CD4-positive, alpha-beta T cell treated with Interleukin-15 for 4 hours (primary cell): ENCODE measurements at regions not wholly inside any gene's neighbourhood (a gene's known extent, or its start where the extent isn't known, plus 50 kb on each side); places are given as distances from the start of the nearest gene placed in this dataset.

Experiments
- DNase-seq: peaks from one replicate; pipeline ENCODE4 v3.0.0-alpha.2; 2020; ENCODE audit warnings: low spot score

DNA sequence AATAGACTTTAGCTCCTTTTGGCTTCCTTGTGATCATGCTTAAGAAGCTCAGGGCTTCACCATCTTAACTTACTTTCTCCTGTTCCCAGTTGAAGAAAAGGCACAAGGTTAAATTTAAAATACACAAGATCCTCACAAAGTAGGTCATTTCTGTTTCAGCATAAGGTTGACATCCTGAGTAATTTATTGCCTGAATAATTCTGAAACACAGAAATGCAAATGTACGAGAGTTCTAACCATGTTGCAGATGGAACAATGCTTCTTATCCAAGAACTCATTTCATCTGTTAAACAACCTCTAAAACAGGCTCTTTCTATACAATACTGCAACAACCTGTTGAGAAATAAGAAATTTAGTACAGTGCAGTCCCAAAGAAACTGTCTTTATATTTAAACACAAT lies 395.2 kb downstream of the BCL11A start:
- no peak for DNase-seq

DNA sequence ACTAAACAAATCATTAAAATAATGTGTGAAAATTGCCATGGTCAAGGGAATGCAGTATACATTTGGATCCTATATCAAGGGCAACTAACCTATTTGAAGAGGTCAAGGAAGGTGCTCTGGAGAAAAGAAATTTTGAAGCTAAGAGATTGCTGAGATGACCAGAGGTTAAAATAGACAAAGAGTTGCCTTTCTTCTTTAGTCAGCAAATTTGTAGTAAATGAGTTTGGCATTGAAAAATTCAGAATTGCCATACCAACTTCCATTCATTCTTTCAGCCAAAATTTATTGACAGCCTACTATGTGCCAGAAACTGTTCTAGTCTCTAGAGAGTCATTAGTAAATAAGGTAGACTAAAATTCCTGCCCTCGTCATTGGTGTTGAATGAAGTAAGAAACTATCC lies 396.2 kb downstream of the BCL11A start:
- DNase-seq = no peak

- no peak for DNase-seq
Measured at GRCh38 chr2:60154142-60154541, 399.3 kb downstream of the BCL11A start.

GRCh38 chr2:60152226-60152833 lies 401.1 kb downstream of the BCL11A start:
- peak; percentile 4 for DNase-seq

DNA sequence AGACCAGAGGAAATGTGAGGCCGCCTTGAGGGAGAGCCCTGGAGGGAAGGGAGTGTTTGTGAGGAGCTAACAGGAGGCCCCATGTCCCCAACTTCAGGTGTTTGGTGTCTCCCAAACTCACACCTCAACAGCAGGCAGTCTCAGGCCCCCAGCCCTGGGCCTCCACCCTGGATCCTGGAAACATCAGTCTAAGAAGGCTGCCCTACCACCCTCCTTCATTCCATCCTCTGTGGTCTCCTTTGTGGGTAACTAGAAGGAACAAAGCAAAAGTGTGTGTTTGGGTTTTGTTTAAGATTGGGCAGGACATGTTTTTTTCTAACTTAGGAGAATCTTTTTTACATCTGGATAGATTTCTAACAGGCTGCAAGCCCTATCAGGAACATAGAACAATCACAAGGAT lies 404.3 kb downstream of the BCL11A start:
- DNase-seq = no peak

- no peak for DNase-seq
Measured at GRCh38 chr2:60148716-60149115, 404.7 kb downstream of the BCL11A start.

DNA sequence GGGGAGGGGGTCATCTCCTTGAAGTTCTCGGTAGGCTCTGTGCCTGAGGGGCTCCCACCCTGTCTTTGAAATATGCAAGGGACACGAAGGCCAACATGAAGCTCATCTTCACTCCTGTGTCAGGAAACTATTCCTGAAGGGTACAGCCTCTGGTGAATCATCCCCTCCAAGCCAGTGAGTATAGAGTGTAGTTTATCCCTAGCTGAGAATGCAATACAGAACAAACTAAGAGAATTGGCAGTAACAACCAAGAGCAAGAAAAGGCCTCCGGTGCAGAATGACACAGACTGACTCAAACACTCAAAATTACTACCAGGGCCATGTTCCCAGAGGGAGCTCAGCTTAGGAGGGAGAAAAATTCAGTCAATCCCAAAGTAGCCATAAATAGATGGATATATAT lies 413.3 kb downstream of the BCL11A start:
- no peak for DNase-seq

DNA sequence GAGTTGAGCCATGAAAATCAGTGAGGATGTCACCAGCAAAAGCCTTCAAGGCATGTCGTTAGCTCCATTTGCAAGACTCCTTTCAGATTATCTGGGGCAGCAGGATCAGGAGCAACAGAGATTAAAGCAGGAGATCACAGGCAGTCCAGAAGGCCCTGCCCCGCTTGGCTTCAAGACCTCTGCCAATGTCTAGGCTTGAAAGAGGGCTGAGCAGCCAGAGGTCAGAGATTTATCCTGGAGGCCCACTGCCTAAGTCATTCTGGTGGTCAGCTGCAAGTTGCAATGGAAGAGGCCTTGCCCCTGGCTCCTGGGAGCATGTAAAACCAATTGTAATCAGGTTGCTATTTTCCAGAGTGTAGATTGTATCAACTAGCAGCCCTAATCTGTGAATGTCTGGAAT lies 416.5 kb downstream of the BCL11A start:
- DNase-seq = no peak

- no peak for DNase-seq
Measured at GRCh38 chr2:60127191-60127590, 426.3 kb downstream of the BCL11A start.

- DNase-seq = no peak
Measured at GRCh38 chr2:60125611-60126426, 427.6 kb downstream of the BCL11A start.

- DNase-seq = no peak
Measured at GRCh38 chr2:60119778-60120177, 433.7 kb downstream of the BCL11A start.

GRCh38 chr2:60118917-60119316 lies 434.5 kb downstream of the BCL11A start:
- DNase-seq = no peak

GRCh38 chr2:60118061-60118460 lies 435.4 kb downstream of the BCL11A start:
- no peak for DNase-seq

DNA sequence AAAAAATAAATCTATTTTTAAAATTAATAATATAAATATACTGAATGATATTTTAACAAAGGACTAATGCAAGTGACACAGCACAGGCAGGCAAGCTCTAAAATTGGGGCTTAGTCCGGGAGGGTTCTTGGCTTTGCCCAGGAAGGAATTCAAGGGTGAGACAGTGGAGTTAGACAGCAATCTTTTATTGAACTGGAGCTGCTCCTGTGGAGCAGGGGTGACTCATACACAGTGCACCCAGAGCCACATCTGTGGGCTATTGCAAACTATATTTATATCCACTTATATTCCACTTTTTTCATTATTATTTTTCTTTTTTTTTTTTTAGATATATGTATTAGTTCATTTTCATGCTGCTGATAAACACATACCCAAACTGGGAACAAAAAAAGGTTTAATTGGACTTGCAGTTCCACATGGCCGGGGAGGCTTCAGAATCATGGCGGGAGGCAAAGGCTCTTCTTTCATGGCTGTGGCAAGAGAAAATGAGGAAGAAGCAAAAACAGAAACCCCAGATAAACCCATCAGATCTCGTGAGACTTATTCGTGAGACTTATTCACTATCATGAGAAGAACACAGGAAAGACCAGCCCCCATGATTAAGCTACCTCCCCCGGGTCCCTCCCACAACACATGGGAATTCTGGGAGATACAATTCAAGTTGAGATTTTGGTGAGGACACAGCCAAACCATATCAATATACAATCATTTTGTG lies 437.1 kb downstream of the BCL11A start:
- DNase-seq = no peak

DNA sequence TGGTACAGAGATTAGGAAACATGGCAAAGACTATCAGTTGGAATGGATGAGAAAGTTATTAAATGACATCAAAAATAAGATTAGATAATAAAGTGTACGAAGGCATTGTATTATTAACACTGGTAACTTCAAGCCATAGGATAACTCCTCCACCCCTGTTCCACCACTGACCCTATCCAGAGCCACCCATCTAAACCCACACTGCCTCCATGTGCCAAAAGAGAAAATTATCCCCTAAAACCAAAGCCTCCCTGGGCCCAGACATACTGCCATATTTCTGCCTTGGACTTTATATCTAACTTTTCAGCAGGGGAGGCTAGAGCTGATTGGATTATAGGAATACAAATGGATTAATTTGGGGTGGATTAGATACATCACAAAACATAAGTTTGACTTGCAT lies 443.7 kb downstream of the BCL11A start:
- DNase-seq = no peak

DNA sequence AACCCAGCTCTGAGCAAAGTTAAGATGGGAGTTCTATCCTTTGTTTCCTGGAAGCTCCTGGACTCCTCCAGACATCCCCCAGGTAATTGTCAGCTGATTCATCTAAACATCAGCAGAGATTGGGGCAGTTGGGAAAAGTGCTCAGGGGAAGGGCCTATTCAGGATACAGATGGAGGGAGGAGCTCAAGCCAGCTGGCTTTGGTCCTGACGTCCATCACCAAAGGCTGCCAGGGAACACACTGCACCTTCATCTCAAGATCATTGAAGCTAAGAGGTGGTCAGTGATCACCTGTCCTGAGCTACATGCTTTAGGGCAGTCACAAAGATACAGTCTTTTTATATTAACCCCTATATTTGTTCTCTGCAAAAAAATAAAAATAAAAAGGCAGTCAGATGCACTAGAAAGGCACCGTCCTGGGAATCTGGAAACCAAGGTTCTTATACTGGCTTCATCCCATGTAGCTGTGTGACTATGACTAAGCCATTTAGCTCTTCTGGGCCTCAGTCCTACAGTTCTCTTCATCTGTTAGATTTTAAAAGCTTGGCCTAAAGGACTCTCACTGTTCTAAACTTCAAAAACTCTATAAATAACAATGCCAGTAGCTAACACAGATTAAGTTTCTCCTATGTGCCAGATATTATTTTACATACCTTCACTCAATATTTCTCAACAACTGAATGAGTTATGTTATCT lies 446.5 kb downstream of the BCL11A start:
- no peak for DNase-seq

GRCh38 chr2:60105906-60106305 lies 447.5 kb downstream of the BCL11A start:
- no peak for DNase-seq

- no peak for DNase-seq
Measured at GRCh38 chr2:60104514-60105505, 448.6 kb downstream of the BCL11A start.

DNA sequence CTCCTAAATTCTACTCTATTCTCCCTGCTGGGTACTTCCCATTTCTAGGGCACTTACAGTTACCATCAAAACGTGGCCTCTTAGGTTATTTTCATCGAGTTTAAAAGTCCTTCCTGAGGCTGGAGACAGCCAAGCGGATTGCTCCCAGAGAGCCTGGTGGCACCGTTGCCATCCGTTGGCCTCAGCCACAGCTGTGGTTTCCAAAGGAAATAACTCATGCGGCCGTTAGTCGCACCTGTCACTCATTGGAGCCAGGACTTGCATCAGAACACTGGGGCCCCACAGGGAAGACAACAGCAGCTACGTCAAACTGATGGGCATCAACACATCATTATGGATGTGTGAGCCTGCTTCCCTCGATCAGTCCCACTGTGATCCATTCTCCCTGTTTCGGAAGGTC lies 453.4 kb downstream of the BCL11A start:
- DNase-seq = no peak

DNA sequence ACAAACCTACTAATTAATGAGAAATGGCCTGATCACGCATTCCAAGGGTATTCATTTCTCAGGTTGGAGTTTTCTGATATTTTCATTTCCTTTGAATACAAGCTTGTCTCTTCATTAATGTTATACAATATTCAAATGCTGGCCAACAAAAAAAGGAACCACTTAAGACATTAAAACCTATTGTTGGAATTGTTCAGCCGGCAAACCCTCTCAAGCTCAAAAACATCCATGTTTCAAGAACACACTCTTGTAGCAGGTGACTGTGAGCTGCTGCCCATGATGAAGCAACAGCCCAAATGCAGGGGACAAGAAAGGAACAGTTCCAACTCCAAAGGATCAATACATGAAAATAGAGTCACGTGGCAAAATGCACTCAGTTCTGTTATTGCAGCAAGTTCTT lies 454.5 kb downstream of the BCL11A start:
- DNase-seq = no peak

GRCh38 chr2:60097298-60097697 lies 456.2 kb downstream of the BCL11A start:
- DNase-seq = no peak
